HUES64 (cell line): ENCODE measurements at regions not wholly inside any gene's neighbourhood (a gene's known extent, or its start where the extent isn't known, plus 50 kb on each side); places are given as distances from the start of the nearest gene placed in this dataset.
"Not testable (repeated sequence)": the region's sequence is repeated elsewhere in the genome, so short reads cannot be mapped to it uniquely, and the experiment has no call there.

ENCODE experiments used
- H3K27ac ChIP-seq: 2 replicates; pipeline ENCODE4 v1.7.0; 2013; ENCODE audit warnings: low read depth, low read length, inconsistent platforms
- H3K27me3 ChIP-seq: 2 replicates; pipeline ENCODE4 v1.6.1; 2013; ENCODE audit warnings: mild to moderate bottlenecking, low read length; ENCODE audit not compliant: insufficient read depth
- H3K36me3 ChIP-seq: 2 replicates; pipeline ENCODE4 v1.6.1; 2013; ENCODE audit warnings: mild to moderate bottlenecking, low read length; ENCODE audit not compliant: insufficient read depth
- H3K4me1 ChIP-seq: 2 replicates; pipeline ENCODE4 v1.6.1; 2013; ENCODE audit warnings: mild to moderate bottlenecking, low read length, moderate library complexity; ENCODE audit not compliant: insufficient read depth
- H3K4me3 ChIP-seq: 2 replicates; pipeline ENCODE4 v1.5.1; 2013; ENCODE audit warnings: mild to moderate bottlenecking, low read length, moderate library complexity
- H3K9ac ChIP-seq: 2 replicates; pipeline ENCODE4 v1.6.1; 2013; ENCODE audit warnings: mild to moderate bottlenecking, low read depth, low read length
- H3K9me3 ChIP-seq: 2 replicates; pipeline ENCODE4 v1.6.1; 2013; ENCODE audit warnings: low read depth, low read length; ENCODE audit not compliant: insufficient read depth
- WGBS: fragments of 150-250, 120-280 bp; methylation state at CpG from one replicate; pipeline ENCODE4 v1.1.7; 2013; ENCODE audit warnings: missing lambda C conversion rate; 5-methylcytosine and 5-hydroxymethylcytosine counted together

- Histone ChIP-seq H3K4me1 (no peaks in the 10 kb centered on the region), H3K36me3 (no peaks in the 10 kb centered on the region), H3K27ac (no peak overlapping the region), H3K27me3 (no peaks in the 10 kb centered on the region), H3K9ac (no peak overlapping the region), H3K4me3 (no peak overlapping the region), H3K9me3 (no peaks in the 10 kb centered on the region)
These were observed 134.4 kb downstream of the S1PR1 start for GRCh38 chr1:101371259-101371658.

- Histone ChIP-seq H3K4me1 (no peaks in the 10 kb centered on the region; the same call in 1 of the 2 replicates), H3K9me3 (no peaks in the 10 kb centered on the region), H3K9ac (no peak overlapping the region), H3K27me3 (no peaks in the 10 kb centered on the region), H3K4me3 (no peak overlapping the region), H3K27ac (no peak overlapping the region), H3K36me3 (no peaks in the 10 kb centered on the region)
These were observed 136.8 kb downstream of the S1PR1 start for GRCh38 chr1:101373570-101373969.

- WGBS = 100% methylated on average over 2 of the region's 3 CpGs
- H3K9ac ChIP-seq, H3K4me1 ChIP-seq, H3K9me3 ChIP-seq, H3K36me3 ChIP-seq, H3K27ac ChIP-seq, H3K27me3 ChIP-seq, H3K4me3 ChIP-seq: not testable (repeated sequence)
These were observed 138.6 kb downstream of the S1PR1 start for GRCh38 chr1:101375448-101375847.

- no peaks in the 10 kb centered on the region for H3K27me3 ChIP-seq
- H3K9me3 ChIP-seq = no peaks in the 10 kb centered on the region
- no peaks in the 10 kb centered on the region for H3K36me3 ChIP-seq
- no peak overlapping the region for H3K27ac ChIP-seq
- no peaks in the 10 kb centered on the region; the same call in 1 of the 2 replicates for H3K4me1 ChIP-seq
- H3K9ac ChIP-seq = no peak overlapping the region
- no peak overlapping the region for H3K4me3 ChIP-seq
- 89% methylated on average over 8 of the region's 8 CpGs for WGBS
These were observed 139.6 kb downstream of the S1PR1 start for GRCh38 chr1:101376121-101377083.

- no peak overlapping the region for H3K4me3 ChIP-seq
- WGBS = 96% methylated on average over 4 of the region's 4 CpGs
- no peaks in the 10 kb centered on the region for H3K36me3 ChIP-seq
- H3K9me3 ChIP-seq = no peaks in the 10 kb centered on the region
- H3K27ac ChIP-seq = no peak overlapping the region
- peaks cover 7% of the 10 kb centered on the region; the same call in 1 of the 2 replicates for H3K4me1 ChIP-seq
- H3K27me3 ChIP-seq = no peaks in the 10 kb centered on the region
- H3K9ac ChIP-seq = no peak overlapping the region
These were observed 140.4 kb downstream of the S1PR1 start for GRCh38 chr1:101377084-101377835.

GRCh38 chr1:101379037-101379436 is 142.2 kb downstream of the S1PR1 start:
- WGBS = 94% methylated on average over 2 of the region's 3 CpGs
- H3K27ac ChIP-seq = no peak overlapping the region
- no peaks in the 10 kb centered on the region for H3K27me3 ChIP-seq
- H3K9me3 ChIP-seq = no peaks in the 10 kb centered on the region
- H3K9ac ChIP-seq = no peak overlapping the region
- H3K4me3 ChIP-seq = no peak overlapping the region
- H3K4me1 ChIP-seq = peaks cover 11% of the 10 kb centered on the region
- no peaks in the 10 kb centered on the region for H3K36me3 ChIP-seq

GRCh38 chr1:101379950-101380349 is 143.1 kb downstream of the S1PR1 start:
- H3K36me3 ChIP-seq = no peaks in the 10 kb centered on the region
- no peak overlapping the region for H3K4me3 ChIP-seq
- peaks cover 11% of the 10 kb centered on the region for H3K4me1 ChIP-seq
- 100% methylated on average over 1 of the region's 2 CpGs for WGBS
- H3K9ac ChIP-seq = no peak overlapping the region
- no peaks in the 10 kb centered on the region for H3K9me3 ChIP-seq
- H3K27me3 ChIP-seq = no peaks in the 10 kb centered on the region
- no peak overlapping the region for H3K27ac ChIP-seq

GRCh38 chr1:101382135-101382534 is 145.3 kb downstream of the S1PR1 start:
- no peak overlapping the region for H3K9ac ChIP-seq
- no peaks in the 10 kb centered on the region for H3K36me3 ChIP-seq
- no peaks in the 10 kb centered on the region for H3K9me3 ChIP-seq
- H3K27me3 ChIP-seq = no peaks in the 10 kb centered on the region
- WGBS = 26% methylated on average over 3 of the region's 3 CpGs
- no peak overlapping the region for H3K27ac ChIP-seq
- H3K4me3 ChIP-seq = no peak overlapping the region
- H3K4me1 ChIP-seq = peaks cover 11% of the 10 kb centered on the region

- Histone ChIP-seq H3K9me3 (no peaks in the 10 kb centered on the region), H3K9ac (no peak overlapping the region), H3K36me3 (no peaks in the 10 kb centered on the region), H3K4me1 (no peaks in the 10 kb centered on the region; the same call in 1 of the 2 replicates), H3K27me3 (no peaks in the 10 kb centered on the region), H3K4me3 (no peak overlapping the region), H3K27ac (no peak overlapping the region)
These were observed 152.2 kb downstream of the S1PR1 start for GRCh38 chr1:101388904-101389546.

GRCh38 chr1:101389547-101389929 is 152.7 kb downstream of the S1PR1 start:
- no peak overlapping the region for H3K27ac ChIP-seq
- no peaks in the 10 kb centered on the region for H3K9me3 ChIP-seq
- 79% methylated on average over 2 of the region's 2 CpGs for WGBS
- no peaks in the 10 kb centered on the region for H3K27me3 ChIP-seq
- no peak overlapping the region for H3K4me3 ChIP-seq
- H3K9ac ChIP-seq = no peak overlapping the region
- no peaks in the 10 kb centered on the region for H3K36me3 ChIP-seq
- no peaks in the 10 kb centered on the region; the same call in 1 of the 2 replicates for H3K4me1 ChIP-seq

- H3K4me3 ChIP-seq = no peak overlapping the region
- H3K36me3 ChIP-seq = no peaks in the 10 kb centered on the region
- 93% methylated on average over 4 of the region's 4 CpGs for WGBS
These were observed 155.7 kb downstream of the S1PR1 start for GRCh38 chr1:101392552-101392951.

More at GRCh38 chr1:101392552-101392951, 155.7 kb downstream of the S1PR1 start:
- no peaks in the 10 kb centered on the region; the same call in 1 of the 2 replicates for H3K4me1 ChIP-seq
- no peaks in the 10 kb centered on the region for H3K9me3 ChIP-seq
- no peak overlapping the region for H3K27ac ChIP-seq
- H3K27me3 ChIP-seq = no peaks in the 10 kb centered on the region
- no peak overlapping the region for H3K9ac ChIP-seq
